H1 (cell line): ENCODE measurements at regions not wholly inside any gene's neighbourhood (a gene's known extent, or its start where the extent isn't known, plus 50 kb on each side); places are given as distances from the start of the nearest gene placed in this dataset.

ENCODE experiments used
- CTCF ChIA-PET: fragments of 300-600 bp; sonication (Branson Sonifier 250); formaldehyde crosslinking; loops from one replicate; lab custom pipeline; 2021; ENCODE audit not compliant: partially characterized antibody; lab: Charles Lee
- POLR2A ChIA-PET: fragments of 300-600 bp; sonication (Branson Sonifier 250); formaldehyde crosslinking; loops from one replicate; lab custom pipeline; 2021; ENCODE audit warnings: inconsistent platforms; ENCODE audit not compliant: partially characterized antibody; lab: Charles Lee
- DNase-seq, 2 experiments: peaks; one replicate each; pipeline versions ENCODE4 v3.0.0 to v3.0.0-alpha.2; 2010 to 2022; ENCODE audit warnings: low spot score in 2 of 2, low read depth in 1 of 2, mixed read lengths in 1 of 2
- FAIRE-seq: peaks from 2 replicates; lab custom pipeline; 2011; peaks lifted over from hg19 to GRCh38; lab: Jason Lieb, UNC
- H2AFZ ChIP-seq: 2 replicates; pipeline ENCODE4 v1.8.1; 2012; ENCODE audit warnings: low read length, inconsistent platforms
- H2AK5ac ChIP-seq: 2 replicates; pipeline ENCODE4 v1.6.1; 2013; ENCODE audit warnings: low read depth, low read length
- H2BK120ac ChIP-seq: replicated peaks from 2 replicates; pipeline ENCODE3; 2013; ENCODE audit warnings: low read depth, low read length, inconsistent platforms
- H2BK12ac ChIP-seq: 2 replicates; pipeline ENCODE4 v1.6.1; 2013; ENCODE audit warnings: low read depth, low read length
- H2BK15ac ChIP-seq: 2 replicates; pipeline ENCODE4 v1.6.1; 2013; ENCODE audit warnings: low read length
- H2BK20ac ChIP-seq: 2 replicates; pipeline ENCODE4 v1.6.1; 2013; ENCODE audit warnings: low read length
- H2BK5ac ChIP-seq: 2 replicates; pipeline ENCODE4 v1.6.1; 2013; ENCODE audit warnings: low read depth, low read length
- H3K14ac ChIP-seq: 2 replicates; pipeline ENCODE4 v1.6.1; 2013; ENCODE audit warnings: inconsistent platforms; ENCODE audit not compliant: insufficient read length
- H3K18ac ChIP-seq: 2 replicates; pipeline ENCODE4 v1.6.1; 2013; ENCODE audit warnings: low read length; ENCODE audit errors: extremely low read depth
- H3K23ac ChIP-seq: 2 replicates; pipeline ENCODE4 v1.6.1; 2013; ENCODE audit warnings: inconsistent platforms; ENCODE audit not compliant: insufficient read length
- H3K23me2 ChIP-seq: 2 replicates; pipeline ENCODE4 v1.6.1; 2013; ENCODE audit warnings: low read depth, low read length
- H3K27ac ChIP-seq: 2 replicates; pipeline ENCODE4 v1.6.1; 2011; ENCODE audit warnings: low read depth, low read length, inconsistent platforms
- H3K27me3 ChIP-seq, 4 experiments: replicated peaks in 1 of 4; 1 replicate in 1 of 4; 2 replicates in 3 of 4; pipeline versions ENCODE4 v1.6.1 to v1.8.1; 2011 to 2013; ENCODE audit warnings: low read length in 3 of 4, mild to moderate bottlenecking in 3 of 4, inconsistent platforms in 2 of 4, mixed read lengths in 2 of 4, moderate library complexity in 1 of 4; ENCODE audit not compliant: control insufficient read depth in 3 of 4, insufficient read depth in 3 of 4; ENCODE audit errors: extremely low read depth in 1 of 4
- H3K36me3 ChIP-seq, 4 experiments: 2 replicates each; pipeline versions ENCODE4 v1.6.1 to v1.8.1; 2011 to 2013; ENCODE audit warnings: mild to moderate bottlenecking in 4 of 4, low read length in 3 of 4, moderate library complexity in 2 of 4, control low read depth in 1 of 4, inconsistent platforms in 1 of 4; ENCODE audit not compliant: insufficient read depth in 4 of 4, control insufficient read depth in 2 of 4
- H3K4ac ChIP-seq: replicated peaks from 2 replicates; pipeline ENCODE3; 2013; ENCODE audit warnings: low read length, low read depth, mixed read lengths, inconsistent platforms; ENCODE audit not compliant: insufficient read length
- H3K4me1 ChIP-seq, 4 experiments: replicated peaks in 1 of 4; 1 replicate in 1 of 4; 2 replicates in 3 of 4; pipeline versions ENCODE4 v1.6.1 to v1.8.1; 2011 to 2013; ENCODE audit warnings: low read length in 3 of 4, inconsistent platforms in 2 of 4, mixed read lengths in 1 of 4; ENCODE audit not compliant: insufficient read depth in 4 of 4, control insufficient read depth in 3 of 4
- H3K4me2 ChIP-seq, 2 experiments: 2 replicates each; pipeline versions ENCODE4 v1.6.1 to v1.8.1; 2011 to 2013; ENCODE audit warnings: low read depth in 2 of 2, low read length in 2 of 2, control low read depth in 1 of 2, inconsistent platforms in 1 of 2, mild to moderate bottlenecking in 1 of 2; ENCODE audit not compliant: insufficient read depth in 1 of 2
- H3K4me3 ChIP-seq, 4 experiments: fragments of 200-600, 300-600 bp in 1 of 4; sonication (generic), shearing (Covaris generic), sonication (Bioruptor Twin) in 1 of 4; 2 replicates each; pipeline versions ENCODE4 v1.5.1 to v1.8.1; 2011 to 2016; ENCODE audit warnings: low read length in 4 of 4, low read depth in 3 of 4, control low read depth in 2 of 4, inconsistent platforms in 2 of 4, mild to moderate bottlenecking in 2 of 4, mixed read lengths in 1 of 4, moderate library complexity in 1 of 4; ENCODE audit not compliant: insufficient read depth in 2 of 4; ENCODE audit errors: extremely low read depth in 1 of 4
- H3K56ac ChIP-seq: replicated peaks from 2 replicates; pipeline ENCODE3; 2013; ENCODE audit warnings: low read depth, mild to moderate bottlenecking, mixed read lengths, low read length, inconsistent platforms; ENCODE audit not compliant: insufficient read length
- H3K79me1 ChIP-seq: 2 replicates; pipeline ENCODE4 v1.6.1; 2013; ENCODE audit warnings: low read depth, low read length, control low read depth
- H3K79me2 ChIP-seq, 2 experiments: 2 replicates each; pipeline versions ENCODE4 v1.6.1 to v1.8.1; 2012 to 2013; ENCODE audit warnings: low read length in 2 of 2, mild to moderate bottlenecking in 2 of 2, inconsistent platforms in 1 of 2; ENCODE audit not compliant: insufficient read depth in 2 of 2, control insufficient read depth in 1 of 2
- H3K9ac ChIP-seq, 4 experiments: replicated peaks in 1 of 4; 1 replicate in 1 of 4; 2 replicates in 3 of 4; pipeline versions ENCODE4 v1.6.1 to v1.8.1; 2011 to 2013; ENCODE audit warnings: low read depth in 3 of 4, low read length in 3 of 4, control low read depth in 2 of 4, mild to moderate bottlenecking in 2 of 4, moderate library complexity in 2 of 4, inconsistent platforms in 1 of 4; ENCODE audit errors: extremely low read depth in 1 of 4
- H3K9me3 ChIP-seq, 2 experiments: 2 replicates each; pipeline versions ENCODE4 v1.6.1 to v1.8.1; 2012 to 2013; ENCODE audit warnings: mild to moderate bottlenecking in 2 of 2, moderate library complexity in 2 of 2, control low read depth in 1 of 2, inconsistent platforms in 1 of 2, low read depth in 1 of 2, low read length in 1 of 2, mixed read lengths in 1 of 2; ENCODE audit not compliant: insufficient read depth in 2 of 2
- H4K20me1 ChIP-seq, 2 experiments: replicated peaks in 1 of 2; 2 replicates each; pipeline versions ENCODE3 to v1.8.1; 2011 to 2013; ENCODE audit warnings: inconsistent platforms in 2 of 2, low read length in 2 of 2, mild to moderate bottlenecking in 1 of 2; ENCODE audit not compliant: insufficient read depth in 2 of 2, control insufficient read depth in 1 of 2
- H4K5ac ChIP-seq: 2 replicates; pipeline ENCODE4 v1.6.1; 2013; ENCODE audit warnings: low read length, low read depth, mixed read lengths, inconsistent platforms; ENCODE audit not compliant: insufficient read length
- H4K8ac ChIP-seq: 2 replicates; pipeline ENCODE4 v1.8.0; 2013; ENCODE audit warnings: mild to moderate bottlenecking, moderate library complexity, low read length, inconsistent platforms; ENCODE audit not compliant: insufficient read depth; ENCODE audit errors: extremely low read depth
- H4K91ac ChIP-seq: replicated peaks from 2 replicates; pipeline ENCODE3; 2013; ENCODE audit warnings: low read length, mixed read lengths, inconsistent platforms; ENCODE audit not compliant: insufficient read length
- CBX5 ChIP-seq: fragments of 300-800, 300-1000 bp; sonication (generic); IDR thresholded peaks from 2 replicates; pipeline ENCODE4 v1.7.1; 2016; ENCODE audit warnings: antibody characterized with exemption, low read length, low read depth
- EGR1 ChIP-seq: IDR thresholded peaks from 2 replicates; pipeline ENCODE4 v1.6.1; 2011; ENCODE audit warnings: low read depth, low read length, borderline replicate concordance
- EZH2 ChIP-seq: fragments of 200-600 bp; sonication (generic); IDR thresholded peaks from 2 replicates; pipeline ENCODE4 v1.7.1; 2012; ENCODE audit warnings: low read depth, mild to moderate bottlenecking, moderate library complexity, low read length, inconsistent platforms; ENCODE audit not compliant: severe bottlenecking
- JUND ChIP-seq: IDR thresholded peaks from 2 replicates; pipeline ENCODE4 v1.6.1; 2011; ENCODE audit warnings: mild to moderate bottlenecking, improper control_type of control experiment, low read length
- KDM5A ChIP-seq: fragments of 200-600 bp; IDR thresholded peaks from 2 replicates; pipeline ENCODE4 v1.7.1; 2012; ENCODE audit warnings: mild to moderate bottlenecking, low read length, inconsistent platforms, mixed read lengths
- NANOG ChIP-seq: IDR thresholded peaks from 2 replicates; pipeline ENCODE4 v1.6.1; 2011; ENCODE audit warnings: low read length, low read depth, mild to moderate bottlenecking, inconsistent platforms; ENCODE audit not compliant: insufficient read depth, poor library complexity, severe bottlenecking
- POLR2A ChIP-seq, 2 experiments: IDR thresholded peaks; 1 replicate in 1 of 2; 2 replicates in 1 of 2; pipeline ENCODE4 v1.6.1; 2011; ENCODE audit warnings: low read depth in 2 of 2, low read length in 2 of 2, mild to moderate bottlenecking in 2 of 2; ENCODE audit errors: control extremely low read depth in 1 of 2
- POLR2AphosphoS5 ChIP-seq: IDR thresholded peaks from 2 replicates; pipeline ENCODE4 v1.6.1; 2011; ENCODE audit warnings: low read depth, low read length
- TAF7 ChIP-seq: optimal IDR thresholded peaks from 2 replicates; pipeline ENCODE3; 2011; ENCODE audit warnings: low read depth, mild to moderate bottlenecking, inconsistent platforms, low read length, moderate library complexity, borderline replicate concordance
- TCF12 ChIP-seq: IDR thresholded peaks from 2 replicates; pipeline ENCODE4 v1.6.1; 2011; ENCODE audit warnings: low read depth, mild to moderate bottlenecking, low read length
- ZNF274 ChIP-seq: IDR thresholded peaks from 2 replicates; pipeline ENCODE4 v1.7.0; 2012; ENCODE audit warnings: low read length, borderline replicate concordance; ENCODE audit errors: extremely low read depth
- WGBS, 2 experiments: shearing (Covaris generic) in 1 of 2; methylation state at CpG; one replicate each; pipeline versions ENCODE4 v1.1.6 to v1.1.7; 2013 to 2015; ENCODE audit warnings: low lambda C conversion rate in 2 of 2, mixed read lengths in 2 of 2, inconsistent platforms in 1 of 2, low coverage in 1 of 2, missing lambda C conversion rate in 1 of 2; ENCODE audit not compliant: insufficient replicate concordance in 2 of 2, insufficient coverage in 1 of 2, insufficient read length in 1 of 2; ENCODE audit errors: extremely low coverage in 1 of 2, missing lambda C conversion rate in 1 of 2; 5-methylcytosine and 5-hydroxymethylcytosine counted together

DNA sequence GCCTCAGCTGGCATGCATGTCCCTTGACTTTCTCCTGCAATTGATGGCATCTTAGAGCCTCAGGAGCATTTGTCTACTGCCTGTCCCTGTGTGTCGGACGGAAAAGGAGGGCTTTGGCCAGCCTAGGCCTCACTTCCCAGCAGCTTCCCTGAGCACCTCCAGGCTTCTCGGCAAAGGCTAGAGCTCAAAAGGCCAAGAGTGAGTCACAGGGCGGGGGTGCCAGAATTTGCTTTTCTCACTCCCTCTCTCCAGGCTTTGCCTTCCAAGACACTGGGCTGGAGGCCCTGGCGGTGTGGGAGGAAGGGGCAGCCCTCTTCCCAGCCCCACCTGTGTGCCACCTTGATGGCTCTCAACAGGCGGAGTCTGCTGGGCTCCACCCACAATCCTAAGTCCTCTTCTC, 107.3 kb upstream of the MAF start:
- Histone ChIP-seq H4K8ac (no peak overlapping the region), H3K4me3 (no peak overlapping the region), H4K91ac (no peak overlapping the region), H4K20me1 (no peaks in the 10 kb centered on the region), H2BK12ac (no peak overlapping the region), H3K14ac (no peak overlapping the region), H3K23ac (no peak overlapping the region), H3K18ac (no peak overlapping the region), H3K4ac (no peak overlapping the region), H3K79me1 (no peaks in the 10 kb centered on the region), H4K5ac (no peak overlapping the region), H2BK20ac (no peak overlapping the region), H2AFZ (no peak overlapping the region), H3K27me3 (no peaks in the 10 kb centered on the region), H3K9ac (no peak overlapping the region), H2AK5ac (no peak overlapping the region), H2BK120ac (no peak overlapping the region), H3K4me1 (no peaks in the 10 kb centered on the region), H3K4me2 (no peak overlapping the region), H2BK5ac (no peak overlapping the region), H3K79me2 (no peaks in the 10 kb centered on the region), H3K9me3 (no peaks in the 10 kb centered on the region), H3K56ac (no peak overlapping the region), H3K27ac (no peak overlapping the region), H3K23me2 (no peaks in the 10 kb centered on the region), H2BK15ac (no peak overlapping the region), H3K36me3 (no peaks in the 10 kb centered on the region)
- ChIA-PET CTCF (interaction anchor here (1.5 kb wide), 1 partner anchor 14 kb away, joined by 3 read pairs; no protein-coding TSS in a partner anchor), POLR2A (no interaction called here)
- DNase-seq (no peak), FAIRE-seq (no peak)
- 89% methylated on average over 5 of the region's 6 CpGs; no CpG with 5 or more reads in 1 of the 2 experiments for WGBS, 2 experiments
- TF ChIP-seq NANOG, result no peak
- no peak for TF ChIP-seq TCF12
- no peak for TF ChIP-seq TAF7
- no peak for TF ChIP-seq EZH2
- TF ChIP-seq POLR2A (IDR thresholded peaks at IDR 0.05; ENCODE audit: control extremely low read depth in 1 of 2, low read depth in 2 of 2, low read length in 2 of 2), result no peak
- TF ChIP-seq POLR2AphosphoS5, result no peak
- TF ChIP-seq ZNF274, result no peak
- TF ChIP-seq CBX5, result no peak
- no peak for TF ChIP-seq EGR1
- TF ChIP-seq KDM5A, result no peak
- no peak for TF ChIP-seq JUND
